Fibroblast of skin of back (primary cell): ENCODE measurements at regions not wholly inside any gene's neighbourhood (a gene's known extent, or its start where the extent isn't known, plus 50 kb on each side); places are given as distances from the start of the nearest gene placed in this dataset.
"Not testable (repeated sequence)": the region's sequence is repeated elsewhere in the genome, so short reads cannot be mapped to it uniquely, and the experiment has no call there.

Source experiments
- DNase-seq: peaks from one replicate; pipeline ENCODE4 v3.0.0-alpha.2; 2013

DNA sequence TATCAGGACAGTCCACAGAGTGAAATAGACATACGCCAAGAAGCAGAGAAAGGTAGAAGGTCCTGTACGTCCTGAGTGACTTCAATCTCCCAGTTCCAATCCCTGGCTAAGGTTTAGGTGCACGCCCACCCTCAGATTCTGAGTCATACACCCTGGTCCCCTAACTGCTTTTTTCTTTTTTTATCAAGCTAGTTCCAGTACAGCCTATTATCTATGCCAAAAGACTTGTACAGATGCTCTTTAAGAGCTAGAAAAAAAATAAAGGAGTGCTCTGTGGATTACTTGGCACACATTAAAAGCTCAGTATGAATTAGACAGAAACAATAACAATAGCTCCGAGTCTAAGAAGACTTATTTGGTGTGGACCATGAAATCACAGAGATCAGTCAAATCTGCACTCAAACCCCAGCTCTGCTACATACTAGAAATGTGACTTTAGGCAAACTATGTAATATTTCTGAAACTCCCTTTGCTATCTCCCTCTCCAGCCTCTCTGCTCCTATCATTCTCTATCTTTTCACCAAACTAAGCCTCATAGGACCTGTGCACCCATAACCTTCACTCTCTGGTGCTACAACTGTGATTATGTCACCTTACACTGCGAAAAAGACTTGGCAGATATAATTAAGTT, 168.8 kb upstream of the KCTD7 start:
- DNase-seq, result not testable (repeated sequence)

DNA sequence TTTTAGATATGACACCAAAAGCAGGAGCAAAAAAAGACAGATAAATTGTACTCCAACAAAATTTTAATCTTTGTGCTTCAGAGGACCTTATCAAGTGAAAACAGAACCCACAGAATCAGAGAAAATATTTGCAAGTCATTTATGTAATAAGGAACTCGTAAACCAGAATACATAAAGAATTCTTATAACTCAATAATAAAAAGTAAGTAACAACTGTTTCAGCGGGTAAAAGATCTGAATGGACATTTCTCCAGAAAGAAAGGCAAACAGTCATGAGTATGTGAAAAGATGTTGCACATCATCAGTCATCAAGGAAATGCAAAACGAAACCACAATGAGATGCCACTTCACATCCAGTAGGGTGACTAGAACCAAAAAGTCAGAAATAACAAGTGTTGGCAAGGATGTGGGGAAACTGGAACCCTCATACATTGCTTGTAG, 167.7 kb upstream of the KCTD7 start:
- no peak for DNase-seq

DNA sequence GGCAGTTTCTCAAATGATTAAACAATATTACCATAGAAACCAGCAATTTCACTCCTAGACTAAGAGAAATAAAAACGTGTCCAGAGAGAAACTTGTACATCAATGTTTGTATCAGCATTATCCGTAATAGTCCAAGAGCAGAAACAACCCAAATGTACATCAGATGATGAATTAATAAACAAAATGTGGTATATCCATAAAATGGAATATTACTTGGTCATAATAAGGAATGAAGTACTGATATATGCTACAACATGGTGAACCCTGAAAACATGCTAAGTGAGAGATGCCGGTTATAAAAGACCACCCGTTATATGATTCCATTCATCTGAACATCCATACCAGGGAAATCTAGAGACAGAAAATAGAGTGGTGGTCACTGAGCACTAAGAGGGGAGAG, 167.3 kb upstream of the KCTD7 start:
- DNase-seq, result not testable (repeated sequence)

DNA sequence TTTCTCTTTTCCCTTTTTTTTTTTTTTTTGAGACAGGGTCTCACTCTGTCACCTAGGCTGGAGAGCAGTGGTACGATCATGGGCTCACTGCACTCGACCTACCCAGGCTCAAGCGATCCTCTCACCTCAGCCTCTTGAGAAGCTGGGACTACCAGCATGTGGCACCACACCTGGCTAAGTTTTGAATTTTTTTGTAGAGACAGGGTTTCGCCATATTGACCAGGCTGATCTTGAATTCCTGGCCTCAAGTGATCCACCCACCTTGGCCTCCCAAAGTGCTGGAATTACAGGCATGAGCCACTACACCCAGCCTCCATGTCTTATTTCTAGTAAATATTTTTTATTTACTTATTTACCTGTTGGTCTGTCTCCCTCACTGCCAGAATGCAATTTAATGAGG, 165.8 kb upstream of the KCTD7 start:
- not testable (repeated sequence) for DNase-seq

DNA sequence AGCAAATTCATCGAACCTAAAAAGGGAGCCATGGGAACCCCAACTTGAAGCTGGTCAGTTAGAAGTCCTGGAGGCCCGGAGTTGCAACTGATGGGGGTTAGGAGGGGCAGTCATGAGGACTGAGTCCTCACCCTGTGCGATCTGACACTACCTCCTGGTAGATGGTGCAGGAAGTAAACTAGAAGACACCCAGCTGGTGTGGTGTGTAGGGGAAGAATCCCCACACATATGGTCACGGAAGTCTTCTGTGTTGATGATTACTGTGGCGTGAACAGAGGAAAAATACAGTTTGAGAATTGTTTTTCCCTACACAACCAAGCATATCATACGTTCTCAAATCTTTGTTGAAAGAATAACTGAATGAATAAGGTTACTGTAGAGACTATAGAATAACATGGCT, 164.6 kb upstream of the KCTD7 start:
- no peak for DNase-seq

DNA sequence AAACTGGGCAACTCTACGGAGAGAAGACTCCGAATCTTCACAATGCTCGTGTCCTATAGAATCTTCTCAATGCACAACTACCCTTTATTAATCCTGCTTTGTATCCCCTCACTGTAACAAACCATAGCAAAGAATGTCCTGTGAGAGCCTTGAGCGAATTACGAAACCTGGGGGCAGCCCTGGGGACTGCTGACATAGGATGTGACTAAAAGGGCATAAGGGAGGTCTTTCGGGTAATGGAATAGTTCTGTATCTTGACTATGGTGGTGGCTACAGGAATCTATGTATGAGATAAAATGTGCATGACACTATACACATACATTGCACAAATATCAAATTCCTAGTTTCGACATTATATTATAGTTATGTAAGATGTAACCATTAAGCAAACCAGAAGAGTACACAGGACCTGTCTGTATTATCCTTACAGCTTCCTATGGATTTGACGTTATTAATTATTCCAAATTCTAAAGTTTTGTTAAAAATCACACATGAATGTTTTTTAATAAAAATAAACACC, 162.5 kb upstream of the KCTD7 start:
- DNase-seq, result no peak

DNA sequence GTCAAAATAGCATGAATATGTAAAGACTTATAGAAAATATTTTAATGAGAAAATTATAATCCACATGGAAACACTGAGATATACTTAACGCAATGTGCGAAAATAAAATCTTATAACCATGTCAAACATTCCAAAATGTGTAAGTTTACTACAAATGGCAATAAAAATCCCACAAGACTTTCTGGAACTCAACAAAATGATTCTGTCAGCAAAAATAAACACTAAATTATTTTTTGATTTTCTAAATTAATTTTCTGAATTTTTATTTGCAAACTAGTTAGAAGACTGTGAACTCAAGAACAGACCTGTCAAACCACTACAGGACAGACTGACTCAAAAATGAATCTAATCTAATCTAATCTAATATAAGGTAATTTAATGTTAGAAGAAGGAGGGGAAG, 160.8 kb upstream of the KCTD7 start:
- DNase-seq, result no peak

DNA sequence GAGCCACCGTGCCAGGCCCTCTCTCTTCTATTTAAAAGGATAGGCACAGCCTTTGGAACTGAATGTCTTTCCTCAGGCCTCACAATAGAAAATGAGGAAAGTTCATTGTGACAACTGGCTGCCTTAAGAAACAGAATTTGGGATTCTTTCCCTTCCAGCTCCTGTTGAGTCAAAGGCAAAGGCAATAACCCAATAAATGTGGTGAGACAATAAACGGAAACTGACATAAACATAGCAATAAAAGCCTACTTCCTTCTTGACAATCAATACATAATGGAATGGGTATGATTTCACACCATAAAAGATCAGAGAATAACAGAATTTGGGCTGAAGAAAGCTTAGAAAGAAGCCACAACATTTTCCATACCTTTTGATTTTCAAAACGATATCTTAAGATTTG, 155.6 kb upstream of the KCTD7 start:
- DNase-seq, result not testable (repeated sequence)

DNA sequence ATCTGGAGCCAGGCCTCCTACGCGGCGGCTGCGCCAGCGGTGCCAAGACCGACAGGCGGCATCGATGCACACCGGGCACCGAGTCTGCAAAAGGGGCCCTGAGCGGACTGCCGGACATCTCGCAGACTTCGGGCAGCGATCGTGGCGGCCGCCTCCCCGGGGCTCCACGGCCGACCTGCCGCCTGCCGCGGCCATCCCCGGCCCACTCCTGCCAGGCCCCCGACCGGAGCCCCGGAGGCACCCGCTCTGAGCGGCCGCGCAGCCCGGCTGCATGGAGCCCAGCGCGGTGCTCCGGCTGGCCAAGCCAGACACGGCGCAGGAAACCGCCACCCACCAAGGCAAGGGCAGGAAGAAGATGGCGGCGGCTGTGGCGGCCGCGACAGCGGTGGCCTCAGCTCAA, 154.2 kb upstream of the KCTD7 start:
- no peak for DNase-seq

DNA sequence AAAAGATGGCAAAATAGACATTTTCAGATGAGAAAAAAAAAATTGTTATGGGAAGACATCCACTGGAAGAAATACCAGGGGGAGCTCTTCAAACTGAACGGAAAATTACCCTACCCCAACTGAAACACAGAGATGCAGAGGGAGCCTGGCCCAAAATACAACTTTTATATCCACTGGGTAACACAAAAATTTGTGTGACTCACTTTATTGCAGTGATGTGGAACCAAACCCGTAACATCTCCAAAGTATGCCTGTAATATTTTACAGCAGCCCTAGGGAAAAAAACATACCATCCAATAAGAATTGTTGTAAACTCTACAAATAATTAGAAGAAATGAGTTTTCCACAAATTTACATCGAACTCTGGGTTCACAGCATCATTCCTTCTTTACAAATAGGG, 152.6 kb upstream of the KCTD7 start:
- DNase-seq, result not testable (repeated sequence)

DNA sequence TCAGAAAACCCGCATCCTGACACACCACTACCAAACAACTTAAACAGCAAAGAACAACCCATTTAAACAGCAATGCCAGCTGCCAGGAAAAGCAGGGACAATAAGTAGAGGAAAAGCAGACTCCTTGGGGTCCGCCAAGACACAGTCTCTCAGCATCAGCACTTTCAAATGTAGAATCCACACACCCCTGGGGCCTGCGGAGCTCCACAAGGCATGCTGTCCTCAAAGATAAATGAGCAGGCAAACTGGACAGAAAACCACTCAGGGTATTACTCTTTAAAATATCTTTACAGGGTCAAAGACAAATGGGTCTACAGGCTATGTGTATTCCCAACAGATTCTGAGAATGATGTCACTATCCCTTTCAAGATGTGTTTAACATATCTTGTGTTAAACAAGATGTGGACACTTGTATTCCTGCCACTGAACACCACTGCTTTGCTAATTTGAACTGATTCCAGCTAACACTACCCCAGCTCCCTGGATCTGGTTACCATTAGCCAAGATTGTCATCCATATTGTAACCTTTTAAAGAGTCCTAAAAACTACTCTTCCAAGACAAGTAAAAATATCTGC, 150.8 kb upstream of the KCTD7 start:
- not testable (repeated sequence) for DNase-seq

DNA sequence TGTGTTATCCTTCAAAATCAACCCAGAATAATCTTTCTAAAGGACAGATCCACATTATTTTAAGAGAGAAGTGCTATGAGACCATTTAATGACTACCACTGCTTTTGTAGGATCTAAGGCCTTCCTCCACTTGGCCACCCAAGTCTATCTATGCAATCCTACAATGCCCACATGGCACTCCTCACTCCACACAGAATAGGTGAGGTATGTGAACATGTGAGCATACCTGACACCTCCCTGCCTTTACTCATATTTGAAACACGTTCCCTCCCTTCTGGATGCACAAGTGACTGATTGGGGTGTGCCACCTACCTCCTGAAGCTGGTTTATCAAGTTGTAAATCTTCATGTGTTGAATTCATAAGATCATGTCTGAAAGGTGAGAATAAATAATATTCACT, 147.5 kb upstream of the KCTD7 start:
- DNase-seq, result not testable (repeated sequence)

DNA sequence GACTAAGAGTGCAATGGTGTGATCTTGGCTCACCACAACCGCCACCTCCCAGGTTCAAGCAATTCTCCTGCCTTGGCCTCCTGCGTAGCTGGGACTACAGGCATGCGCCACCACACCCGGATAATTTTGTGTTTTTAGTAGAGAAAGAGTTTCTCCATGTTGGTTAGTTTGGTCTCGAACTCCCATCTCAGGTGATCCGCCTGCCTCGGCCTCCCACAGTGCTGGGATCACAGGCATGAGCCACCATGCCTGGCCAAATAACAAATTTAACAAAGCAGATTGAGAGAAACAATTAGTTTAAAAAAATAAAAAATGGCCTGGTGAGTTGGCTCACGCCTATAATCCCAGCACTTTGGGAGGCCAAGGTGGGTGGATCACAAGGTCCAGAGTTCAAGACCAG, 139.6 kb upstream of the KCTD7 start:
- DNase-seq, result not testable (repeated sequence)

DNA sequence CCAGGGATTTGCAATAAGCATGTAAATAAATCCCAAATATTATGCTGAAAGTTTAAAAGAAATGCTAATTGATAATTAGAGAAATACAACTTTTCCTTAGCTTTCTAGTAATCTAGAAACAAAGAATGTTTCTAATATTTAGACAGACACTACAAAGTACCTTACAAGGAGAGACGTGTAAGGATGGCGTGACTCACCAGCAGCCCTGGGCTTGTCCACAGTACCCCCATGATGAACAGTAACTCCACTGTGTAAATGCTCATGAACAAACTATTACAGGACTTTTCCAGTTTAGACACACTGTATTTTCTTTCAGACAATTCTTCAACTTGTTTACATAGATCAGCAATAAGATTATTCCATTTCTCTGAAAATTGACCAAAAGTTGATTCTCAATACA, 138.9 kb upstream of the KCTD7 start:
- DNase-seq, result peak; percentile 37

DNA sequence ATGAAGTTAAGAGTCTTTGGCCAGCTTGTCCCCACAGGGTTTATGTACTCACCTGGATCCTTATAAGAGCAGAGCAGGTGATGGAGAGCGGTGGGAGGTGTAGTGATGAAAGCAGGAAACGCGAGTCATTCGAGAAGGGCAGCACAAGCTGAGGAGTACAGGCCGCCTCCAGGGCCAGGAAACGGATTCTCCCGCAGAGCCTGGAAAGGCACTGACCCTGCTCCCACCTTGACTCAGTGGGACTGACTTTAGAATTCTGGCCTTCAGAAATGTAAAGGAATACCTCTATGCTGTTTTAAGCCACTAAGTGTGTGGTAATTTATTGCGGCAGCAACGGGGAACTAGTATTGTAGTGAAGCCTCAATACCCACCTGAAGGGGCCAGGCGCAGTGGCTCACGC, 137.7 kb upstream of the KCTD7 start:
- not testable (repeated sequence) for DNase-seq

DNA sequence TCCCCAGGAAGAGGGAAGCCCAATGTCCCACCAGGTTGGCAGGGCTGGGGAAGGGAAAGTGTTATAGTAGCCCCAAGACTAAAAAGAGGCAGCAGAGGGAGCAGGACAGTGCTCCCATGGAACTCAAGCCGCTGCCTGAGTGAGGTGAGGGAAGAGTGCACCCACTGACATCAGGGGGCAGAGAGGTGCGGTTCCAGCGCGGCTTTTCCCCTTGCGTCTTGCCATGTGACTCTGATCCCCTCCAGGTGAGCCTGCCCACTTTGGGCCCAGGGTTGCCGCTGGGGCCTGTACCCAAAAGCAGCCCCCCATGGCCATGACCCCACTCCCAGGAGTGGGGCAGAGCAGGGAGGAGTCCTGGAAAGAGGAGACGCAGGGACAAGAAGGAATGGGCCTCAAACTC, 136.3 kb upstream of the KCTD7 start:
- not testable (repeated sequence) for DNase-seq

DNA sequence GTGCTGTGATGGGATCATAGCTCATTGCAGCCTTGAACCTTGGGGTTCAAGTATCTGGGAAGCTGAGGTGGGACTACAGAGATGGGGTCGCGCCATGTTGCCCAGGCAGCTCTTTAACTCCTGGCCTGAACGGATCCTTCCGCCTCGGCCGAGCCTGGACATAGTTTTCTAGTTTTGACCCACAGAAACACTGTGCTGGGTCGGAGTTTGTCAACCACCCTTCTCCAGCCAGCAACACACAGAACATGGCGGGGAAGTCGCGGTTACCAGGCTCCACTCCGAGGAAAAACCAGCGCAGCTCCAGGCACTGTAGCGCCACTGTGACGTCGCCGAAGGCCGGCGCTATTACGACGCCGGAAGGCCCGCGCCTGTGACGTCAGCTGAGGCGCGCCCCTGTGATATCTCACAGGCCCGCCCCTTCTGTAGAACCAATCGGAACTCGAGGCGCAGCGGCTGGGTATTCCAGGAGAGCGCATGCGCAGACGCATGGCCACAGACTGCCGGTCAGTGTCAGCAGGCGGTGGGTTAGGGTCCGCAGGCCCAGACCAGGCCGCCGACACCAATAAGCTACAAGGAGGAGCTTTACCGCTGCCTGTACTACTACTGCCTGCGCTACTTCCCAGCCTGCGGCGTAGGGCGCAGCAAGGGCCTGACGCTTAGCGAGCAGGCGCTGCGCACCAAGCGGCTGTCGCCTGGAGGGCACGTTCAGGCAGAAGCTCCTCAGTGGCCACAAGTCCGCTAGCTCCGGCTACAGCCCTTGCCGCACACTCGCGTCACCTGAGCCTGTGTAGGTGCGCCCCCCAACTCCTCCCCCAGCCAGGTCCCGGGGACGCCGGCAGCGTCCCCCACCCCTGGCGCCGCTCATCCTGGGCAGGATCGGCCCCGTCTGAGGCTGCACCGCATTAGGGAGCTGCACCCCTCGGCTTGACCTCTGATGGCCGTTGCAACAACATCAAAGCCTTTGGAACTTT, 135.2 kb upstream of the KCTD7 start:
- peak; percentile 97 for DNase-seq

DNA sequence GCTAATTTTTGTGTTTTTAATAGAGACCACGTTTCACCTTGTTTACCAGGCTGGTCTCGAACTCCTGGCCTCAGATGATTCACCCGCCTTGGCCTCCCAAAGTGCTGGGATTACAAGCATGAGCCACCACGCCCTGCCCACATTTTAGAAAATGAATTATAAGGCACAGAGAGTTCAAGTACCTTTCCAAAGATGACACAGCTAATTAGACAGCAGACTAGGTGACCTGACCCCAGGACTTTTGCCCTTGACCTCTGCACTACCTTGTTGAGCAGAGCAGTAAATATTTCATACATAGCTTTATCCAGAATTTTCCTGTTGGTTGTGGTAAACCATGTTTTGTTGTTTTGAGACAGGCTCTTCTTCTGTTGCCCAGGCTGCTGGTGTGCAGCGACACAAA, 131.3 kb upstream of the KCTD7 start:
- DNase-seq, result no peak

DNA sequence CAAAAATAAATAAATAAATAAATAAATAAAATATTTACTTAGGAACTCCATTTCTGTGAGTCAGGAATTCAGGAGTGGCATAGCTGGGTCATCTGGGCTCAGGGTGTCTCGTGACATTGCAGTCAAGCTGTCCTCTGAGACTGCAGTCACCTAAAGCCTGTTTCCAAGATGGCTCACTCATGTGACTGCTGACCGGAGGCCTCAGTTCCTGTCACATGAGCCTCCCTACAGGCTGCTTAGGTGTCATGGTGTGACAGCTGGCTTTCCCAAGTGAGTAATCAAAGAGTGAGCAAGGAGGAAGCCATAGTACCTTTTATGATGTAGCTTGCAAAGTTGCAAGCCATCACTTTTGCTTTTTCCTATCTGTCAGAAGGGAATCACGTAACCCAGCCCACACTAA, 128.6 kb upstream of the KCTD7 start:
- DNase-seq, result no peak

DNA sequence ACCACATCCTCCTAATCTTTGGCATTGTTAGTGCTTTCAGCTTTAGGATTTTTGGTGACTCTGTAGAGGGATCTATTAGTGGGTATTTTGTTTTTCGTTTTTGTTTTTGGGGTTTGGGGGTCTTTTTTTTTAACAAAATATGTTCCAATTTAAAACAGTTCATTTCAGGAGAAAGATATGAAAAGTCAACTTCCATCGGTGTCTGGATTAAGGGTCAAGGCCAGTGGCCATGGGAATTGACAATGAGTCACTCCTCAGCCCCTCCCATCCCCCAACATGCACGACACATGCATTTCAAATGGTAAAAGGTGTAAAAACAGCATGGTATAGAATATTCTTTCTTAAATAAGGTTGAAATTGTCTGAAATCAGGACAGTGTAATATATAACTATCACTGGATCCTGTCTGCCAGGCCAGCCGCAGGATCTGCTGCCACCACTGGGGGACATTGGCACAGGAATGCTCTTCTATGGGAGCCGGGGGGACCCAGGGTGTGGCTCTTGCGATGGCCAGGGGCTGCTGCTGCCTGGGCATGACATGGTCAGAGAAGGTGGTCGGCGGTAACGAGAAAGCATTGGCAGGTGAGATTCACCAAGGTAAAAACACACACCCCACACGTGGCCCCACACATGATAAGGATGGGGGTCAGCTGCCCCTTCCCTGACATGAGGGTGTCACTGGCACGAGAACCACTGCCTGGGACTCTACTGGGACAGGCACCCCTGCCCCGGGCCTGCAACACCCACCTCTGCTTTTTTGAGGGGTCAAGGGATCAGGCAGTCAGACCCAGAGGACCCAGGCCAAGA, 126.2 kb upstream of the KCTD7 start:
- no peak for DNase-seq

DNA sequence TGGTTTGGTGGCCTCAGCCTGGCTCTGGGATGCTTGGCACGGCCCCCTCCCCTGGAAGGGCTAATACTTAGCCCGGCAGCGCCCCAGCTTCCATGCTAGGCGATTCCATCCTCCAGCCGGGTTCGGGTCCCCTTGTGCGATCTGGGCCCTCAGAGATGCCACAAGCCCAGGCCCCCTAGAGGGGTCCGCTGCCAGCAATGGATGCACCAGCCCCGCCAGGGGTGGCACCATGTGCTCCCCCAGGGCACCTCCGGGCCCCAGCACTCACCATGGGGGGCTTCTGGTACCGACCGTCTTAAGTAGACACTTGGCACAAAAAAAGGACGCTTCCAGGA, 125.7 kb upstream of the KCTD7 start:
- no peak for DNase-seq

DNA sequence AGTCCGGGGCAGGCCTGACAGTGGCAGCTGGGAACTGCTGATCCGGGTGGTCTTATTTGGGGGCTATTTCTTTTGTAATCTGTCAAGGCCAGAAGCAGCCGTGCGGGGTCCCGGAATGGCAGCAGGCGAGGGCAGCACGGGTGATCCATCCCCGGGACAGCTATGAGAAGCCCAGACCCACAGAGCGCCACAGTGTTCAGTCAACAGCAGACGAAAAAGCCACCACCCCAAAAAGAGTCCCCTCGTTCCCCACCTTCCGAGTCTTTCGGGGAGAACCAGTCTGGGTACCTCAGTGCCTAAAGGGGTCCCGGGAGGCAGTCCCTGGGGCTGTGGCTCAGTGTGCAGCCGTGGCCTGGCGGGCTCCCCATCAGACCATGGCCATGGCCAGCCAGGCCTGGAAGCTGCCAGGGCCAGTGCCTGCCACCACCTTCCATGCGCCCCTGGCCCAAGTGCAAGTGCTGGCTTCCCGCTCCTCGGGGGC, 125.1 kb upstream of the KCTD7 start:
- DNase-seq, result no peak
